ENCODE measurements at regions not wholly inside any gene's neighbourhood (a gene's known extent, or its start where the extent isn't known, plus 50 kb on each side); places are given as distances from the start of the nearest gene placed in this dataset.

GRCh38 chr1:60461925-60462595 is 388.5 kb upstream of the C1orf87 start:
- DNase-seq: no peak

GRCh38 chr1:60458111-60458510 is 384.5 kb upstream of the C1orf87 start:
- DNase-seq: no peak

- no peak for DNase-seq
These were observed 376.3 kb upstream of the C1orf87 start for GRCh38 chr1:60449876-60450275.

GRCh38 chr1:60448850-60449249 is 375.3 kb upstream of the C1orf87 start:
- DNase-seq: no peak

- no peak for DNase-seq
These were observed 371.1 kb upstream of the C1orf87 start for GRCh38 chr1:60444680-60445079.

GRCh38 chr1:60436186-60436585 is 362.6 kb upstream of the C1orf87 start:
- DNase-seq: no peak

GRCh38 chr1:60431593-60431992 is 358.0 kb upstream of the C1orf87 start:
- no peak for DNase-seq

- no peak for DNase-seq
These were observed 356.8 kb upstream of the C1orf87 start for GRCh38 chr1:60430375-60430774.

GRCh38 chr1:60428127-60428526 is 354.6 kb upstream of the C1orf87 start:
- DNase-seq: no peak

- DNase-seq: no peak
These were observed 354.1 kb upstream of the C1orf87 start for GRCh38 chr1:60427701-60428100.

GRCh38 chr1:60427194-60427593 is 353.6 kb upstream of the C1orf87 start:
- DNase-seq: no peak

- DNase-seq: no peak
These were observed 352.0 kb upstream of the C1orf87 start for GRCh38 chr1:60425528-60425927.

- no peak for DNase-seq
These were observed 349.7 kb upstream of the C1orf87 start for GRCh38 chr1:60423146-60423780.

- no peak for DNase-seq
These were observed 348.4 kb upstream of the C1orf87 start for GRCh38 chr1:60421965-60422364.

GRCh38 chr1:60419023-60419422 is 345.5 kb upstream of the C1orf87 start:
- no peak for DNase-seq

GRCh38 chr1:60415696-60416095 is 342.1 kb upstream of the C1orf87 start:
- DNase-seq: no peak

- no peak for DNase-seq
These were observed 339.5 kb upstream of the C1orf87 start for GRCh38 chr1:60413091-60413490.

GRCh38 chr1:60411591-60411990 is 338.0 kb upstream of the C1orf87 start:
- DNase-seq: no peak

- peak in 1 of 51 donors; percentile 1 for DNase-seq
These were observed 329.2 kb upstream of the C1orf87 start for GRCh38 chr1:60402816-60403215.

GRCh38 chr1:60402216-60402615 is 328.6 kb upstream of the C1orf87 start:
- no peak for DNase-seq

GRCh38 chr1:60394436-60394835 is 320.9 kb upstream of the C1orf87 start:
- no peak for DNase-seq

- no peak for DNase-seq
These were observed 317.2 kb upstream of the C1orf87 start for GRCh38 chr1:60390593-60391282.
